Colonic mucosa (tissue), 4 donors: ENCODE measurements at regions not wholly inside any gene's neighbourhood (a gene's known extent, or its start where the extent isn't known, plus 50 kb on each side); places are given as distances from the start of the nearest gene placed in this dataset.

Experiments
- DNase-seq: peaks from one replicate; pipeline ENCODE4 v3.0.0-alpha.2; 2020
- H3K27ac ChIP-seq: fragments of 200-600 bp; one replicate; pipeline ENCODE4 v1.8.0; 2021
- H3K27me3 ChIP-seq: fragments of 200-600 bp; one replicate; pipeline ENCODE4 v1.8.0; 2021
- H3K36me3 ChIP-seq: fragments of 200-600 bp; one replicate; pipeline ENCODE4 v1.8.0; 2021
- H3K4me1 ChIP-seq: fragments of 200-600 bp; one replicate; pipeline ENCODE4 v1.8.0; 2021; ENCODE audit warnings: mild to moderate bottlenecking
- H3K4me3 ChIP-seq: fragments of 200-600 bp; one replicate; pipeline ENCODE4 v1.8.0; 2021
- H3K9ac ChIP-seq, 2 donors: one replicate each; pipeline ENCODE4 v1.7.0; 2013; ENCODE audit warnings: control low read depth in 2 of 2, low read depth in 2 of 2, low read length in 2 of 2
- H3K9me3 ChIP-seq: fragments of 200-600 bp; one replicate; pipeline ENCODE4 v1.8.0; 2021
- intact Hi-C: fragments of 100-400 bp; cut with DNase I; formaldehyde crosslinking; loops from one replicate; pipeline ENCODE4 v1.14.1; 2022
- TF ChIP-seq, protein P1 (sequence below): fragments of 200-600 bp; IDR thresholded peaks from one replicate; pipeline ENCODE4 v1.8.0; 2022; ENCODE audit warnings: antibody characterized with exemption, mild to moderate bottlenecking
- donor health status: healthy.
- donor health status: DM: no; HTN: no; CAD: no.
- donor health status: DM: no; HTN: no; CAD: no.

DNA sequence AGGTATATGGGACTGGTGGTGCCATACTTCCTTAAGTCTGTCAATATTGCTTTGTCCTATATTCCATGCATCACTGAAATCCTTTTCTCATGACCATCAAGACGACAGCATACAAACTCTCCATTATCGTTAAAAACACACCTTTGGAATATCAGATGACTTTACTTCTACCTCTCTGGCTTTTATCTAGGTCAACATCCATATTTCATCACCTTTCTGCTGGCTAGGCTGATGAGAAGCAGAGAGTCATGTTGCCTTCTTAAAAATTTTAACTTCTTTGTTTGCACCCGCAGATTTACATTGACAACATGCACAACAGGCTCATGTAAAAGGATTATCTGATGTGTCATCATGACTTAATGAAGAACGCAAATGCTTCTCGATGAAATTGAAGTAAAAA is 771.4 kb downstream of the OLFM4 start:
- DNase-seq = no peak

DNA sequence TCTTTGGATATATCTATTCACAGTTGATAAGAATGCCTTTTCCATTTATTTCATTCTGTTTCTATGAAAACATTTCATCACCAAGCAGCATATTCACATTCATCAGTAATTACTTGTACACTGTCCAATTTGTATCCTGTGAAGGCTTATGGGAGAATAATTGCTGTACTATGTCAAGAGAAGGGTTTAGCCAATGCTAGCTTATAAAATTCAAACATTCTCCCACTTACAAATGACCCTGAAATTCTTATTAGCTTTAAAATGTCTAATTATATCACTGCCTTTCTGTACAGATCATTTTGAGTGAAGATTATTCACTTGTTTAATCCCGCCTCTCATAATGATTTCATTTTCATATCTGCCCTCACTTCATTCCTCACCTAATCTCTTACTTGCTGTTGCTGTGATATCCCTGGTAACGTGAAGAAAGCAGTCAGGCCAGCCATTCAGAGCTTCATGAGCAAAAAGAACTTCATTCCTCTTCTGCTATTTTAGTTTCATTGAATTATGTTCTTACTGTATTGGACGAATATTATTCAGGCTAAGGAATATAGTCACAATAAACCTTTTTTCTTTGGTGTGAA is 778.7 kb downstream of the OLFM4 start:
- Histone ChIP-seq H3K9ac (no peak overlapping the region), H3K4me3 (no peak overlapping the region), H3K27me3 (no peaks in the 10 kb centered on the region), H3K27ac (no peak overlapping the region), H3K9me3 (no peaks in the 10 kb centered on the region), H3K4me1 (no peaks in the 10 kb centered on the region), H3K36me3 (no peaks in the 10 kb centered on the region)
- intact Hi-C loops = no loop called here
- TF ChIP-seq, protein P1, sequence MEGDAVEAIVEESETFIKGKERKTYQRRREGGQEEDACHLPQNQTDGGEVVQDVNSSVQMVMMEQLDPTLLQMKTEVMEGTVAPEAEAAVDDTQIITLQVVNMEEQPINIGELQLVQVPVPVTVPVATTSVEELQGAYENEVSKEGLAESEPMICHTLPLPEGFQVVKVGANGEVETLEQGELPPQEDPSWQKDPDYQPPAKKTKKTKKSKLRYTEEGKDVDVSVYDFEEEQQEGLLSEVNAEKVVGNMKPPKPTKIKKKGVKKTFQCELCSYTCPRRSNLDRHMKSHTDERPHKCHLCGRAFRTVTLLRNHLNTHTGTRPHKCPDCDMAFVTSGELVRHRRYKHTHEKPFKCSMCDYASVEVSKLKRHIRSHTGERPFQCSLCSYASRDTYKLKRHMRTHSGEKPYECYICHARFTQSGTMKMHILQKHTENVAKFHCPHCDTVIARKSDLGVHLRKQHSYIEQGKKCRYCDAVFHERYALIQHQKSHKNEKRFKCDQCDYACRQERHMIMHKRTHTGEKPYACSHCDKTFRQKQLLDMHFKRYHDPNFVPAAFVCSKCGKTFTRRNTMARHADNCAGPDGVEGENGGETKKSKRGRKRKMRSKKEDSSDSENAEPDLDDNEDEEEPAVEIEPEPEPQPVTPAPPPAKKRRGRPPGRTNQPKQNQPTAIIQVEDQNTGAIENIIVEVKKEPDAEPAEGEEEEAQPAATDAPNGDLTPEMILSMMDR = no peak
- no peak for DNase-seq

More for the DNA sequence above, 771.4 kb downstream of the OLFM4 start:
- Histone ChIP-seq H3K27ac (no peak overlapping the region), H3K4me3 (no peak overlapping the region), H3K9ac (no peak overlapping the region), H3K4me1 (no peaks in the 10 kb centered on the region), H3K36me3 (no peaks in the 10 kb centered on the region), H3K27me3 (no peaks in the 10 kb centered on the region), H3K9me3 (no peaks in the 10 kb centered on the region)
- TF ChIP-seq, protein P1 = no peak
- intact Hi-C loops = no loop called here

DNA sequence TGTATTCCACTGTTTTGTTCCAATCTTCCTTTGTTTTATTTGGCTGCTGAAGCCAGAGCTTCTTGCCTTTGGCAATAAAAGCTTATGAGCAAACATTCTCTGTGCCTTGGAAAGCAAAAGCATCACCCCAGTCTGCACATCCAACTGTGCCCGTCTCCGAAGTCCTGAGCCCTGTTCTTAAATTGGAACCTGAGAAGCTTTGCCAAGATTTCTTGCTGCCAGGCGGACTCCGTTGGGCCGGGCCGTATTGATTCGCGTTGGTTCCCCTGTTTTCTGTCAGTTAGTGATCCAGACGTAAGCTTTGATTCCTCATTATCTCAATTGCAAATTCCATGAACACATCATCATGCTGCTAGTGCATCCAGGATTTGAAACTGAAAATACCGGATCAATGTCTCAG is 793.0 kb downstream of the OLFM4 start:
- Histone ChIP-seq H3K4me3 (no peak overlapping the region), H3K27me3 (no peaks in the 10 kb centered on the region), H3K36me3 (no peaks in the 10 kb centered on the region), H3K4me1 (no peaks in the 10 kb centered on the region), H3K9ac (no peak overlapping the region), H3K27ac (no peak overlapping the region), H3K9me3 (no peaks in the 10 kb centered on the region)
- DNase-seq = no peak
- TF ChIP-seq, protein P1 = no peak
- intact Hi-C loops = no loop called here

DNA sequence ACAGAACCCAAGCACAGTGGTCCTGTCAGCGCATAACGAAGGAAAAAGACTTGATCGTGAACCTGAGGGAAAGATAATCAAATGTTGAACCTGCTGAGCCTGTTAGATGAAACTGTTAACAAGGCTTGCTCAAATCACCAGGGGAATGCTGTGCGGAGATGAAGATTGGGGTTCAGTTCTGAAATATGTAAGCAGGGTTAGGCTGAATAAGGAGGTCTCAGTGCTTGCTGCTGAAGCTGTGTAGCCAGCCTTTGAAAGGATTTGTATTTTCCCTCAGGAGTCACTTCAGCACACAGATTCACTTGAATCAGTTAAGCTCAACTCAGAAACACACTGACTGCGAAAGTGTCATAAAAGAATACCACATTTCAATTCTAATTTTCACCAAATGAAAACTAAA is 793.5 kb downstream of the OLFM4 start:
- no peaks in the 10 kb centered on the region for H3K27me3 ChIP-seq
- intact Hi-C loops = no loop called here
- no peaks in the 10 kb centered on the region for H3K36me3 ChIP-seq
- TF ChIP-seq, protein P1 = no peak
- H3K9me3 ChIP-seq = no peaks in the 10 kb centered on the region
- H3K27ac ChIP-seq = no peak overlapping the region
- H3K9ac ChIP-seq = no peak overlapping the region
- H3K4me3 ChIP-seq = no peak overlapping the region
- no peak for DNase-seq
- no peaks in the 10 kb centered on the region for H3K4me1 ChIP-seq

DNA sequence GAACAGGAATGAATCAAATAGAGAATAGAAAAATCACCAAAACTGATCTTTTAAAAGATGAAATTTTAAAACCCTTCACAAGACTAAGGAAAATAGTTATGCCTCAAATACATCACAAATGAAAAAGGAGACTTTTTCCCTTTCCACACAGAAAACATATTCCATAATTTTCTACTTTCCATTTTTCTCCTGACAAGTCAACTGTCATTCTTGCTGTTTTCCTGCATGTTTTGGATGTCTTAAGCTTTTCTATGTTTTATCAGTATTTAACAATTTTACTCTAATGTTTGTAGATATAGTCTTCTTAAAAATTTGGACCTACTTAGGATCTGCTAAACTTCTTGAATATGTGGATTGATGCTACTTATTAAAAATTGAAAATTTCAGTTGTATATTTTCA is 810.8 kb downstream of the OLFM4 start:
- DNase-seq = no peak
- Histone ChIP-seq H3K9ac (no peak overlapping the region), H3K27ac (no peak overlapping the region), H3K9me3 (no peaks in the 10 kb centered on the region), H3K4me1 (no peaks in the 10 kb centered on the region), H3K27me3 (no peaks in the 10 kb centered on the region), H3K4me3 (no peak overlapping the region), H3K36me3 (no peaks in the 10 kb centered on the region)
- intact Hi-C loops = no loop called here
- TF ChIP-seq, protein P1 = no peak
